Sigmoid colon (tissue), 6 donors: ENCODE measurements at regions not wholly inside any gene's neighbourhood (a gene's known extent, or its start where the extent isn't known, plus 50 kb on each side); places are given as distances from the start of the nearest gene placed in this dataset.

Experiments
- DNase-seq: peaks from one replicate; pipeline ENCODE4 v3.0.0-alpha.2; 2019
- H3K27ac ChIP-seq, 4 donors: fragments of 200-600 bp; sonication (generic); one replicate each; pipeline ENCODE4 v1.5.1; 2016 to 2019; ENCODE audit warnings: mild to moderate bottlenecking in 1 of 4
- H3K27me3 ChIP-seq, 3 donors: fragments of 200-600 bp; sonication (generic); one replicate each; pipeline ENCODE4 v1.5.1; 2019; ENCODE audit warnings: mild to moderate bottlenecking in 1 of 3
- H3K36me3 ChIP-seq, 4 donors: fragments of 200-600 bp; sonication (generic); one replicate each; pipeline ENCODE4 v1.5.1; 2016 to 2019
- H3K4me1 ChIP-seq, 4 donors: fragments of 200-600 bp; sonication (generic); one replicate each; pipeline ENCODE4 v1.5.1; 2017 to 2019
- H3K4me3 ChIP-seq, 4 donors: fragments of 200-600 bp; sonication (generic); one replicate each; pipeline ENCODE4 v1.5.1; 2017 to 2019; ENCODE audit warnings: mild to moderate bottlenecking in 2 of 4, moderate library complexity in 1 of 4
- H3K9me3 ChIP-seq, 4 donors: fragments of 200-600 bp in 3 of 4; sonication (generic) in 3 of 4; one replicate each; pipeline versions ENCODE4 v1.5.1 to v1.6.1; 2013 to 2019
- EP300 ChIP-seq, 4 donors: sonication (generic); formaldehyde crosslinking; IDR thresholded peaks; one replicate each; pipeline ENCODE4 v1.6.1; 2017; ENCODE audit warnings: antibody characterized with exemption in 4 of 4
- POLR2A ChIP-seq, 2 donors: fragments of 450-650 bp; IDR thresholded peaks; one replicate each; pipeline ENCODE4 v1.6.1; 2016; ENCODE audit warnings: antibody characterized with exemption in 2 of 2, mild to moderate bottlenecking in 2 of 2, moderate library complexity in 2 of 2
- POLR2AphosphoS5 ChIP-seq, 4 donors: sonication (generic); formaldehyde crosslinking; IDR thresholded peaks; one replicate each; pipeline ENCODE4 v1.6.1; 2017; ENCODE audit warnings: antibody characterized with exemption in 4 of 4
- WGBS, 2 donors: extraction: QIAGEN DNeasy Blood & Tissue Kit; methylation state at CpG; one replicate each; pipeline ENCODE4 v1.1.7; 2013; 5-methylcytosine and 5-hydroxymethylcytosine counted together
- intact Hi-C: fragments of 100-400 bp; cut with DNase I; formaldehyde crosslinking; loops from one replicate; pipeline ENCODE4 v1.15.1; 2023
- TF ChIP-seq, protein P1 (sequence below), 4 experiments: fragments of 450-650 bp in 3 of 4; fragments of 200-600 bp in 1 of 4; IDR thresholded peaks; one replicate each; pipeline ENCODE4 v1.5.1; 2016 to 2019; ENCODE audit warnings: antibody characterized with exemption in 4 of 4, mild to moderate bottlenecking in 3 of 4, moderate library complexity in 2 of 4
- donor health status: healthy with polysubstance abuse.
- donor health status: healthy.

- intact Hi-C loops = no loop called here
- H3K36me3 ChIP-seq = no peaks in the 10 kb centered on the region
- no peak for TF ChIP-seq POLR2A (IDR thresholded peaks at IDR 0.05)
- TF ChIP-seq, protein P1, sequence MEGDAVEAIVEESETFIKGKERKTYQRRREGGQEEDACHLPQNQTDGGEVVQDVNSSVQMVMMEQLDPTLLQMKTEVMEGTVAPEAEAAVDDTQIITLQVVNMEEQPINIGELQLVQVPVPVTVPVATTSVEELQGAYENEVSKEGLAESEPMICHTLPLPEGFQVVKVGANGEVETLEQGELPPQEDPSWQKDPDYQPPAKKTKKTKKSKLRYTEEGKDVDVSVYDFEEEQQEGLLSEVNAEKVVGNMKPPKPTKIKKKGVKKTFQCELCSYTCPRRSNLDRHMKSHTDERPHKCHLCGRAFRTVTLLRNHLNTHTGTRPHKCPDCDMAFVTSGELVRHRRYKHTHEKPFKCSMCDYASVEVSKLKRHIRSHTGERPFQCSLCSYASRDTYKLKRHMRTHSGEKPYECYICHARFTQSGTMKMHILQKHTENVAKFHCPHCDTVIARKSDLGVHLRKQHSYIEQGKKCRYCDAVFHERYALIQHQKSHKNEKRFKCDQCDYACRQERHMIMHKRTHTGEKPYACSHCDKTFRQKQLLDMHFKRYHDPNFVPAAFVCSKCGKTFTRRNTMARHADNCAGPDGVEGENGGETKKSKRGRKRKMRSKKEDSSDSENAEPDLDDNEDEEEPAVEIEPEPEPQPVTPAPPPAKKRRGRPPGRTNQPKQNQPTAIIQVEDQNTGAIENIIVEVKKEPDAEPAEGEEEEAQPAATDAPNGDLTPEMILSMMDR (IDR thresholded peaks at IDR 0.05) = no peak
- TF ChIP-seq EP300 (IDR thresholded peaks at IDR 0.05) = no peak
- TF ChIP-seq POLR2AphosphoS5 (IDR thresholded peaks at IDR 0.05) = no peak
- no peaks in the 10 kb centered on the region for H3K9me3 ChIP-seq
- H3K4me1 ChIP-seq = no peaks in the 10 kb centered on the region
- no peak overlapping the region for H3K27ac ChIP-seq
- DNase-seq = no peak
- no peaks in the 10 kb centered on the region for H3K27me3 ChIP-seq
- no peak overlapping the region for H3K4me3 ChIP-seq
- WGBS, 2 donors = 80 to 82% methylated on average over 1 of the region's 1 CpG
Observed at GRCh38 chr2:60045456-60045855, 508.0 kb downstream of the BCL11A start.

DNA sequence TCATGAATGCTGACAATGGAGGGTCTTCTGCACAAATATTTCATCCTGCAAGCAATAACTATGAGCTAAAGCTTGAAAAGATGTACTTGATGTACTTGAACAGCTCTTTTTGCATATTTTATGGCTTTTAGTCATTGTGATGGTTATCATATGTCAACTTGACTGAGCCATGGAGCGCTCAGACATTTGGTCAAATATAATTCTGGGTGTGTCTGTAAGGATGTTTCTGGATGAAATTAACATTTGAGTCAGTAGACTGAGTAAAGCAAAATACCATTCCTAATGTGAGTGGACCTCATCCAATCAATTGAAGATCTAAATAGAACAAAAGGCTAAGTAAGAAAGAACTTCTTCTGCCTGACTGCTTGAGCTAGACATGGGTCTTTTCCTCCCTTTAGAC lies 509.0 kb downstream of the BCL11A start:
- intact Hi-C loops = no loop called here
- Histone ChIP-seq H3K4me3 (no peak overlapping the region), H3K4me1 (no peaks in the 10 kb centered on the region), H3K27me3 (no peaks in the 10 kb centered on the region), H3K36me3 (no peaks in the 10 kb centered on the region), H3K27ac (no peak overlapping the region), H3K9me3 (no peaks in the 10 kb centered on the region)
- DNase-seq = no peak
- whole genome bisulfite sequencing, 2 donors = 29 to 66% methylated on average over 1 of the region's 1 CpG
- TF ChIP-seq, protein P1 (IDR thresholded peaks at IDR 0.05) = no peak
- TF ChIP-seq EP300 (IDR thresholded peaks at IDR 0.05) (no peak), POLR2A (IDR thresholded peaks at IDR 0.05) (no peak), POLR2AphosphoS5 (IDR thresholded peaks at IDR 0.05) (no peak)

- TF ChIP-seq, protein P1 (IDR thresholded peaks at IDR 0.05) = no peak
- no peak for TF ChIP-seq EP300 (IDR thresholded peaks at IDR 0.05)
- no peak for TF ChIP-seq POLR2AphosphoS5 (IDR thresholded peaks at IDR 0.05)
- TF ChIP-seq POLR2A (IDR thresholded peaks at IDR 0.05) = no peak
- no peak for DNase-seq
- H3K4me1 ChIP-seq = no peaks in the 10 kb centered on the region
- H3K27me3 ChIP-seq = no peaks in the 10 kb centered on the region
- 18 to 71% methylated on average over 3 of the region's 3 CpGs for WGBS, 2 donors
- no peak overlapping the region for H3K4me3 ChIP-seq
- no peaks in the 10 kb centered on the region for H3K9me3 ChIP-seq
- H3K27ac ChIP-seq = no peak overlapping the region
- no peaks in the 10 kb centered on the region for H3K36me3 ChIP-seq
- intact Hi-C loops = no loop called here
Observed at GRCh38 chr2:60042023-60042422, 511.4 kb downstream of the BCL11A start.

- no peak overlapping the region for H3K4me3 ChIP-seq
- no peaks in the 10 kb centered on the region for H3K27me3 ChIP-seq
- intact Hi-C loops = no loop called here
- no peaks in the 10 kb centered on the region for H3K36me3 ChIP-seq
- 30 to 80% methylated on average over 4 of the region's 4 CpGs for WGBS, 2 donors
- TF ChIP-seq, protein P1 (IDR thresholded peaks at IDR 0.05) = no peak
- TF ChIP-seq EP300 (IDR thresholded peaks at IDR 0.05) = no peak
- TF ChIP-seq POLR2AphosphoS5 (IDR thresholded peaks at IDR 0.05) = no peak
- TF ChIP-seq POLR2A (IDR thresholded peaks at IDR 0.05) = no peak
- H3K9me3 ChIP-seq = peaks cover 0 to 6% (median 3%) of the 10 kb centered on the region in 4 donors
- no peaks in the 10 kb centered on the region for H3K4me1 ChIP-seq
- H3K27ac ChIP-seq = no peak overlapping the region
- DNase-seq = no peak
Observed at GRCh38 chr2:60033325-60033724, 520.1 kb downstream of the BCL11A start.

DNA sequence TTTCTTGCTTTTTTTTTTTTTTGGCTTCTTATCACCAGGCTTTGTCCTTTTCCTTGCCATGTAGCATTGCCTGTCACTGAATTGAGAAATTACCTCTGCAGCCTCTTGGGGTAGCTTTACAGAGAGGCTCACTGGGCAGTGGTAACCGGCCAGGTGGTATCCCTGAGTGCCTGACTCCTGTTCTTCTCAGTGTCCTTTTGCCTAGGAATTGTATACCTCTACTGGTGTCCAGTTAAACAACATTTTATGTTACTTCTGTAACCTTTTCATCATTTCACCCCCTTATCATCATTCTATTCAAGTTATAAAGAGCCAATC lies 523.9 kb downstream of the BCL11A start:
- DNase-seq = no peak
- H3K36me3 ChIP-seq = no peaks in the 10 kb centered on the region
- no peak overlapping the region for H3K27ac ChIP-seq
- peaks cover 0 to 6% (median 3%) of the 10 kb centered on the region in 4 donors for H3K9me3 ChIP-seq
- intact Hi-C loops = no loop called here
- 82 to 89% methylated on average over 1 of the region's 1 CpG for WGBS, 2 donors
- no peak overlapping the region for H3K4me3 ChIP-seq
- no peak for TF ChIP-seq POLR2A (IDR thresholded peaks at IDR 0.05)
- TF ChIP-seq EP300 (IDR thresholded peaks at IDR 0.05) = no peak
- TF ChIP-seq, protein P1 (IDR thresholded peaks at IDR 0.05) = no peak
- TF ChIP-seq POLR2AphosphoS5 (IDR thresholded peaks at IDR 0.05) = no peak
- no peaks in the 10 kb centered on the region for H3K4me1 ChIP-seq
- no peaks in the 10 kb centered on the region for H3K27me3 ChIP-seq
